IgD-negative memory B cell (primary cell): ENCODE measurements at regions not wholly inside any gene's neighbourhood (a gene's known extent, or its start where the extent isn't known, plus 50 kb on each side); places are given as distances from the start of the nearest gene placed in this dataset.

ENCODE experiments used
- H3K27ac Mint-ChIP-seq, 3 donors: one replicate each; pipeline ENCODE4 v1.8.0; 2020 to 2022; ENCODE audit warnings: mild to moderate bottlenecking in 3 of 3, mixed read lengths in 3 of 3, moderate library complexity in 1 of 3
- H3K27me3 Mint-ChIP-seq: one replicate; pipeline ENCODE4 v1.8.0; 2021; ENCODE audit warnings: mixed read lengths
- H3K36me3 Mint-ChIP-seq: one replicate; pipeline ENCODE4 v1.8.0; 2020; ENCODE audit warnings: mild to moderate bottlenecking, mixed read lengths
- H3K4me1 Mint-ChIP-seq, 3 donors: one replicate each; pipeline ENCODE4 v1.8.0; 2020 to 2022; ENCODE audit warnings: mixed read lengths in 3 of 3, mild to moderate bottlenecking in 1 of 3
- H3K4me3 Mint-ChIP-seq, 4 donors: one replicate each; pipeline ENCODE4 v1.8.0; 2020 to 2022; ENCODE audit warnings: mild to moderate bottlenecking in 4 of 4, mixed read lengths in 4 of 4, moderate library complexity in 3 of 4
- H3K9me3 Mint-ChIP-seq, 3 donors: one replicate each; pipeline ENCODE4 v1.8.0; 2020 to 2021; ENCODE audit warnings: mixed read lengths in 3 of 3, mild to moderate bottlenecking in 1 of 3

DNA sequence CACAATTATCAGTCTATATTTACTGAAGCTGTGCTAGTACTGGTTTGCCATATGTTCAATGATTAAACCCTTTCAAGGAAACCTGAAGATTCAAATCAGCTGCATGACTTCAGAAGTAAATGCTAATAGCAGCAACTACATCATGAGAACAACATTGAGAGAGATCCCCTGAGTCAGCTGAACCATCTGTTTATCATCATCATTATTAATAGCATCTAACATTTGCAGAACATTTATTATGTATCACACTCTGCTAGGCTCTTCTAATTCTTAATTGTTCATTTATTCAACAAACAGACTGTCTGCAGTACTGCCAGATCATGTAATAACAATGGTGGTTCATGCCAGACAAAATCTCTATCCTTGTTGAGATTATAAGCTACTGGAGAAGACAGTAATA, 157.4 kb downstream of the KLHL28 start:
- no peak overlapping the region for H3K27ac Mint-ChIP-seq
- H3K27me3 Mint-ChIP-seq, result peaks cover 3% of the 10 kb centered on the region
- H3K36me3 Mint-ChIP-seq, result no peaks in the 10 kb centered on the region
- no peaks in the 10 kb centered on the region for H3K9me3 Mint-ChIP-seq
- no peaks in the 10 kb centered on the region for H3K4me1 Mint-ChIP-seq
- no peak overlapping the region for H3K4me3 Mint-ChIP-seq

DNA sequence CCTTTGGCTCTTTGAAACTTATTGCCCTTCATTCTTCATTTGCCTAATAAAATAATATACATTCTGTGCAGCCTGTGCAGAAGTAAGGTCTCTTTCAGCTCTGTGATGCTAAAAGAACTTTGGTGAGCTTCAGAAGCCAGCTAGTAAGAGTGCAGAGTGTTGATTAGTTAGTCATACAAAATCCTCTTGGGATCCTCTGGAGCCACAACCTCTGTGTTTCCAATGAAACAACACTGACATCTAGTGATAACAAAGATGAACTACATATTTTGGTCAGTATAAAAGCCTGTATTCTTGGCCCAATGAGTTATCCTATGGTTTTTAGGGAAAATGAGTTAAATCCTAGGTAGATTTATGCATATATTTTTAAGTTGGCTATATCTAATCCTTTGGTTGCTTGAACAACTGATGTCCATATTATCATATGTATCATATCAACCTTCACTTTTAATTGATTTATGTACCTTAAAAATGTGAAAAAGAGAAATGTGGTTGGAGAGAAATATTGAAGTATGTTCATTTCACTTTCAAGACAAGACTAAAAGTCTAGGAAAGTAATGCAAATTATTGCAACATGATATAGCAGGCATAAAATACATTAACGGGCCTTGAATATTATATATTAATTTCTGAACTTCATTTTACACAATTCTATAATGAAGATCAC, 158.4 kb downstream of the KLHL28 start:
- Mint-ChIP-seq H3K27ac (no peak overlapping the region), H3K9me3 (peaks cover 0 to 4% (median 3%) of the 10 kb centered on the region in 3 donors)

DNA sequence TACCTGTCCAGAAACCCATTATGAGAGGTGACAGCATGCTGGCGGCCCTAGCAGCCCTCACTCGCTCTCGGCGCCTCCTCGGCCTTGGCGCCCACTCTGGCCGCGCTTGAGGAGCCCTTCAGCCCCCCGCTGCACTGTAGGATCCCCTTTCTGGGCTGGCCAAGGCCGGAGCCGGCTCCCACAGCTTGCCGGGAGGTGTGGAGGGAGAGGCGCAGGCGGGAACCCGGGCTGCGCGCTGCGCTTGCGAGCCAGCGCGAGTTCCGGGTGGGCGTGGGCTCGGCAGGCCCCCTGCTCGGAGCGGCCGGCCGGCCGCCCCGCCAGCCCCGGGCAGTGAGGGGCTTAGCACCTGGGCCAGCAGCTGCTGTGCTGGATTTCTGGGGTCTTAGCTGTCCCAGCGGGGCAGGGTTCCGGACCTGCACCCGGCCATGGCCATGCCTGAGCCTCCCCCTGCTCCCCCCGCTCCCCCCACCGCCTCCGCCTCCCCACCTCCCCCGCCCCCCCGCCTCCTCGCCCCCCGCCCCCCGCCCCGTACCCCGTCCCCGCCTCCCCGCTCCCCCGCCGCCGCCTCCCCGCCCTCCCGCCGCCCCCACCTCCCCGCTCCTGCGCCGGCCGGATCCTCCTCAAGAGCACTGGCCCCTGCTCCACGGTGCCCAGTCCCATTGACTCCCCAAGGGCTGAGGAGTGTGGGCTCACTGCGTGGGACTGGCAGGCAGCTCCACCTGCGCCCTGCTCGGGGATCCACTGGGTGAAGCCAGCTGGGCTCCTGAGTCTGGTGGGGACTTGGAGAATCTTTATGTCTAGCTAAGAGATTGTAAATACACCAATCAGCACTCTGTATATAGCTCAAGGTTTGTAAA, 163.1 kb downstream of the KLHL28 start:
- Mint-ChIP-seq H3K36me3 (no peaks in the 10 kb centered on the region), H3K4me1 (no peaks in the 10 kb centered on the region), H3K9me3 (peaks cover 0 to 4% (median 3%) of the 10 kb centered on the region in 3 donors), H3K4me3 (no peak overlapping the region), H3K27ac (no peak overlapping the region), H3K27me3 (peaks cover 3% of the 10 kb centered on the region)

More for the DNA sequence above, 158.4 kb downstream of the KLHL28 start:
- Mint-ChIP-seq H3K4me1 (no peaks in the 10 kb centered on the region), H3K4me3 (no peak overlapping the region), H3K36me3 (no peaks in the 10 kb centered on the region), H3K27me3 (peaks cover 3% of the 10 kb centered on the region)

DNA sequence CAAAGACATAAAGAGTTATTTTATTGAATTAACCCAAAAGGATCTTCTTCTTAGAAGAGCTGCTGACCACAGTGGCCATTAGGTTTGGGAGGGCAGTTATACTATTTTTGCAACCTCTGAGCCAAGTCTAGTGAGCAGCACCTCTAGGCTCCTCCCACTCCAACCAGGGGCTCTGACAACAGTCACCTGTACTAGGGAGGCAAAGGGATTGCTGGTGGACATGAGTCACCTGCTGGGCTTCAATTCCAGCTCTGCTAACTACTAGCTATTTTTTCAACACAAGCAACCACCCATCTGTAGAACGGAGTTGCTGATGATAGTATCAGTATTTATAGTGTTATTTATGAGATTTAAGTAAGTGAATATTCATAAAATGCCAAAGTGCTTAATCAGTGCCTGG, 166.0 kb downstream of the KLHL28 start:
- Mint-ChIP-seq H3K36me3 (no peaks in the 10 kb centered on the region), H3K4me1 (no peaks in the 10 kb centered on the region), H3K9me3 (peaks cover 0 to 4% (median 3%) of the 10 kb centered on the region in 3 donors), H3K27ac (no peak overlapping the region), H3K4me3 (no peak overlapping the region), H3K27me3 (peaks cover 3% of the 10 kb centered on the region)

DNA sequence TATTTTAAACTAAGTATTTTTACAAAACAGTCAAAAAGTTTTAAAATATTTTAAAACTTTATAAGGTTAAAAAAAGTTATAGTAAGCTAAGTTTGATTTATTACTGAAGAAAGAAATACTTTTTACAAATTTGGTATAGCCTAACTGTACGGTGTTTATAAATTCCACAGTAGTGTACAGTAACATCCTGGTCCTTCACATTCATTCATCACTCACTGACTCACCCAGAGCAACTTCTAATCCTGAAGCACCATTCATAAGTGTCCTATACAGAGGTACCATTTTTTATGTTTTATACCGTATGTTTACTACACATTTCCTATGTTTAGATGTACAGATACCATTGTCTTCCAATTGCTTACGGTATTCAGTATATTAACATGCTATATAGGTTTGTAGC, 170.0 kb downstream of the KLHL28 start:
- Mint-ChIP-seq H3K36me3 (no peaks in the 10 kb centered on the region), H3K9me3 (no peaks in the 10 kb centered on the region), H3K27me3 (no peaks in the 10 kb centered on the region), H3K4me1 (no peaks in the 10 kb centered on the region), H3K4me3 (no peak overlapping the region), H3K27ac (no peak overlapping the region)

DNA sequence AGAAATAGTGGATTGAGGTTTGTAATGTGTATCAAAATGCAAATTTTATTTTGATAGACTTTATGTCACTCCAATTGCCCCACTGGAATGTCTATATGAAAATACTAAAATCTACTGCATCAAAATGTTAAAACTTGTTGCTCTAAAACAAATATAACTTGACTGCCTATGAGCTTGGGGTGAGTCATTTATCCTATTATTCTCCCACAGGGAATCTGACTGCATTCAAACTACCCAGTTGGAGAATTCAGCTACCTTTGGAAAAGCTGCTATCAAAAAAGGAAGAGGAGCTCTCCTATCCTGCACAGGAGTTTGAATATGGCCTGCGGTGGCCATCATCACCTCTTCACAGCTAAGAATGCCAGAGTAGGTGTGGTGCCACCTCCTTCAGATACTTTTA, 173.1 kb downstream of the KLHL28 start:
- Mint-ChIP-seq H3K27ac (no peak overlapping the region), H3K4me3 (no peak overlapping the region), H3K9me3 (no peaks in the 10 kb centered on the region), H3K4me1 (no peaks in the 10 kb centered on the region), H3K36me3 (no peaks in the 10 kb centered on the region), H3K27me3 (no peaks in the 10 kb centered on the region)

DNA sequence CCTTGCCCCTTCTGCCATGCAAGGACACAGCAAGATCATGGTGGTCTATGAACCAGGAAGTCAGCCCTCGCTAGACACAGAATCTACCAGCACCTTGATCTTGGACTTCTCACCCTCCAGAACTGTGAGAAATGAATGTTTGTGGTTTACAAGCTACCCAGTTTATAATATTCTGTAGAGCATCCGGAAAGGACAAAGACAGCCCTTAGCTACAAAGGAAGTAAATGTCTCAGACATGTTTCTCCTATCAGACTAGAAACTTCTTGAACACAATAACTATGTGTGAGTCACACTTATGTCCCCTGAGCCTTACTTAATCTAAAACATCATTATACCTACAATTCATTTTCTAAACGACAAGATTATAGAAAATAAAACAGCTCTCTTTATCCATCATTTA, 176.7 kb downstream of the KLHL28 start:
- Mint-ChIP-seq H3K9me3 (no peaks in the 10 kb centered on the region), H3K27ac (no peak overlapping the region), H3K4me3 (no peak overlapping the region), H3K4me1 (no peaks in the 10 kb centered on the region), H3K36me3 (no peaks in the 10 kb centered on the region), H3K27me3 (no peaks in the 10 kb centered on the region)

DNA sequence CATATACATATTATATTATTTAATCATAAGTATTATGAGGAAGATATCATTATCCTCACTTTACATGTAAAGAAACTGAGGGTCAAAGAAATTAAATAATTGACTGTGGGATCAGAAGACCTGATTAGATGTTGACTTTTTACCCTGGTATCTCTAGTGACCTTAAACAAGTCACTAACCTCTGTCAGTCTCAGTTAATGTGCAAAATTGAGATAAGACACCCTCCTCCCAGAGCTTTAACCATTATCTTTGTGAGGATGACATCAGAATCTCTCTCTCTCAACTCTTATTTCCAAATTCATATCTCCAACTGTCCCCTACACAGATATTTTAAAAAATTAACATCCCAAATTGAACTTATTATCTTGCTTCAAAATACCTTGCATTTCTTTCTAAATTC, 177.8 kb downstream of the KLHL28 start:
- no peak overlapping the region for H3K27ac Mint-ChIP-seq
- no peaks in the 10 kb centered on the region for H3K27me3 Mint-ChIP-seq
- no peak overlapping the region for H3K4me3 Mint-ChIP-seq
- H3K36me3 Mint-ChIP-seq, result no peaks in the 10 kb centered on the region
- H3K9me3 Mint-ChIP-seq, result no peaks in the 10 kb centered on the region
- no peaks in the 10 kb centered on the region for H3K4me1 Mint-ChIP-seq

DNA sequence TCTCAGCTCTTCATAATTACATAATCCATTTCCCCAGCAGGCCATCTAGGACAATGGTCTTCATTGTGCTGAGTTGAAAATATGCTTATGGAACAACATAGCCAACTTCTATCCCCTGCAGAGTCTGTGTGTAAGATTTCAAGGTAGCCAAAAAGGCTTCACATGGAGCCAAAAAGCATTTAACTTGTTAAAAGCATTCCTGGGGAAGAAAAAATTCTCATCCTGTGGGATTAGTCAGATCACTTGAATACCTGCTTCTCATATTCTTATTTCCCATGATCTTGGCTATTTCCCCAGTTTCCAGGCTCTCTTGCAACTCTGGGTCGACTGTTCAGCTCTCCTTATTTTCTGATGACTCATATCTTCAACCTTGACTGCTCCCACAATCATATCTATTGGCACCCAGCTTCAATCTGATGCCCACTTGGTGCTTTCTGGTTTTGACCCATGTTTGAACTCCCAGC, 178.9 kb downstream of the KLHL28 start:
- H3K27me3 Mint-ChIP-seq, result no peaks in the 10 kb centered on the region
- no peaks in the 10 kb centered on the region for H3K36me3 Mint-ChIP-seq
- H3K4me1 Mint-ChIP-seq, result no peaks in the 10 kb centered on the region
- H3K4me3 Mint-ChIP-seq, result no peak overlapping the region
- no peaks in the 10 kb centered on the region for H3K9me3 Mint-ChIP-seq
- H3K27ac Mint-ChIP-seq, result no peak overlapping the region

DNA sequence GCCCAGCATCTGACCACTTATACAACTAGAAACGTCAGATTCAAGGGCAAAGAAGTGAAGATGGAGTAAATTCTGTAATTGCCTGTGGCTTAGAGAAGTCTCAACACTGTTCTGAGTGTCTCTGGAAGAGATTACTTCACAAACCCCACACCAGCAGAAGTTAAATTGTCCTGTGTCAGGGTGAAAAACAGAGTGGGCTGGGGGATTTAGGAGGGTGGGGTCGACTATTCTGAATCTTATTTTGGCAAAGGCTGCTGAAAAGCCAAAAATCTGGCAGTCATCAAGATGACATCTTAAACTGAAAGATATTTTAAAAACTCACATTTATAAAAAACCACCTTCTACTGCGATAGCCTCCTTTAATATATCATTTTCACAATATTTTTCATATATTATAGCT, 180.8 kb downstream of the KLHL28 start:
- H3K4me3 Mint-ChIP-seq, result no peak overlapping the region
- no peaks in the 10 kb centered on the region for H3K4me1 Mint-ChIP-seq
- H3K27me3 Mint-ChIP-seq, result no peaks in the 10 kb centered on the region
- no peaks in the 10 kb centered on the region for H3K36me3 Mint-ChIP-seq
- H3K27ac Mint-ChIP-seq, result no peak overlapping the region
- H3K9me3 Mint-ChIP-seq, result no peaks in the 10 kb centered on the region

DNA sequence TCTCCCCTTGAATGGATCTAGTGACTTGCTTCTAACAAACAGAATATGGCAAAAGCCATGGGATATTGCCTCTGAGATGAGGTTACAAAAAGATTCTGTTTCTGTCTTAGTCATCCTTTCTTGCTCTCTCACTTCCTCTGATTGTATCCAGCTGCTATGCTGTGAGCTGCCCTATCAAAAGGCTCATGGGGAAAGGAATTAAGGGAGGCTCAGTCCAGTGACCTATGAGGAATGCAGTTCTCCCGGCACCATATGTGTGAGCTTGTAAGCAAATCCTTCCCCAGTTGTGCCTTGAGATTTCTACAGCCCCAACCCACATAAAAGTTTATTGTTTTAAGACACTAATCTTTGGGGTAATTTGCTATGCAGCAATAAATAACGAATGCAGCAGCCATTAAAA, 183.1 kb downstream of the KLHL28 start:
- Mint-ChIP-seq H3K36me3 (no peaks in the 10 kb centered on the region), H3K4me3 (no peak overlapping the region), H3K27me3 (no peaks in the 10 kb centered on the region), H3K27ac (no peak overlapping the region), H3K9me3 (no peaks in the 10 kb centered on the region), H3K4me1 (no peaks in the 10 kb centered on the region)

DNA sequence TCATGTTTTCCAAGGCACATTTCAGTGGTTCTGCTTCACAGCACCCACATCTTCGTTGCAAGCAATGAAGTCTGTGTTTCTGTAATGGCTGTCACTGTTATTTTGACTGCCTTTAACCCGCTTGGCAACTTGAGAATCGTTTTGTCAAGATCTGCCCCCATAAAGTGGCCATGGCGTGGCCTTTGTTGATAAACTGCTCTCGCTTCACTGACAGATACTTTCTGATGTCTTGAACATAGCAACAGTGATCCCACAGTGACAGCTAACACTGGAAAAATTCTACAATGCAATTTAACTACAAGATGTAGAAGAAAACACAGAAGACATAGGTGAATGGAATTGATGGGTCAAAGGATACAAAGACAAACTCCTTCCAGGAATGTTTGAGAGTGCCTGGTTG, 184.2 kb downstream of the KLHL28 start:
- no peak overlapping the region for H3K4me3 Mint-ChIP-seq
- no peak overlapping the region for H3K27ac Mint-ChIP-seq
- peaks cover 0 to 3% (median 0%) of the 10 kb centered on the region in 3 donors for H3K9me3 Mint-ChIP-seq
- H3K27me3 Mint-ChIP-seq, result no peaks in the 10 kb centered on the region
- no peaks in the 10 kb centered on the region for H3K4me1 Mint-ChIP-seq
- H3K36me3 Mint-ChIP-seq, result no peaks in the 10 kb centered on the region

DNA sequence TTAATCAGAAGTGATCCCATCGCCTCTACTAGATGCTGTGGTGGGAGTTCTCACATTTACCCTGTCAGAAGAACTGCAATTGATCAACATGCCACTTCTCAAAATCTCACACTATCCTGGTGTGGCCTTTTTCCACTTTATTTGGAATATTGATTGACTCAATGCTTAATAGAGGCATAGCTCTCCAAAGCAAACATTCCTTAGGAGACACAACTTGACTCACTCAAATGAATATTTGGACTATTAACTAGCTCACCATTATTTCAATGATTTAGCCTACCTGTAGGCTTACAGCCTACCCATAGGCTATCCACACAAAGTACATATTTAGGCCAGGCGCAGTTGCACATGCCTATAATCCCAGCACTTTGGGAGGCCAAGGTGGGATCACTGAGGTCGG, 186.5 kb downstream of the KLHL28 start:
- Mint-ChIP-seq H3K27me3 (no peaks in the 10 kb centered on the region), H3K4me3 (no peak overlapping the region), H3K9me3 (peaks cover 0 to 3% (median 1%) of the 10 kb centered on the region in 3 donors), H3K36me3 (no peaks in the 10 kb centered on the region), H3K4me1 (no peaks in the 10 kb centered on the region), H3K27ac (no peak overlapping the region)

DNA sequence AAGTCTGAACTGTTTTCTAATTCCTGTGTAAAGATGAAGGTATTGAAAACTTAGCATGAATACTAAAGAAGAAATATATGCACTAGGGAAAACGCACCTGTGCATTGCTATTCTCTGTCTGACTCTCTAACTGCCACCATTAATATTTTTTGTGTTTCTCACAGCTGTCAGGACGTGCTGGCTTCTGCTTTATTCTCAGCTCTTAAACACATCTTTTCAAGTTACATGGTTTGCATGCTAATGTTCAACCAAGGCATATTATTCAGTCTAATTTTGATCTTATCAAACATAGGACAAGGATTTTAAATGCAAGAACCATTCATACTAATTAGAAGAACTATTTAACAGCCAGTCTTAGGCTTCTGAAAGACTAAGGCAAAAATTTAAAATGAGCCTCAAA, 187.4 kb downstream of the KLHL28 start:
- H3K36me3 Mint-ChIP-seq, result no peaks in the 10 kb centered on the region
- H3K4me3 Mint-ChIP-seq, result no peak overlapping the region
- H3K27me3 Mint-ChIP-seq, result no peaks in the 10 kb centered on the region
- no peaks in the 10 kb centered on the region for H3K4me1 Mint-ChIP-seq
- H3K9me3 Mint-ChIP-seq, result peaks cover 0 to 3% (median 1%) of the 10 kb centered on the region in 3 donors
- H3K27ac Mint-ChIP-seq, result no peak overlapping the region

DNA sequence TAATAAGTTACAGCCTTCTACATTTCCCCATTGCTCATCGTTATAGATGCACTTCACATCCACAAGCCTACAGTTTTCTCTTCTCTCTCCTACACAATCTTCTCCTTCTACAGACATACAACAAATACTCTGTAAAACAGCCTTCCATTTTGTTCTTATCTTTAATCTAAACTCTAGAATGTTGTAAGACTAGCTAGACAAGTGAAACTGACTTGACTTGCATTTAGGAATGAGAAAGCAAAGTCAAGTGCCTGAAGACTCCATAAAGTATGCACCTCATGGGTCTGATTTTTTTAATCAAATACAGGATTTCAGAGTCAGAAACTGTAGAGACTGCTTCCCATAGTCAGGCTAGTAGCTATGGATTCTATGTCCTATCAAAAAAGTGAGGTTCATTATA, 190.3 kb downstream of the KLHL28 start:
- Mint-ChIP-seq H3K4me1 (no peaks in the 10 kb centered on the region), H3K36me3 (no peaks in the 10 kb centered on the region), H3K27ac (no peak overlapping the region), H3K9me3 (peaks cover 0 to 3% (median 1%) of the 10 kb centered on the region in 3 donors), H3K4me3 (no peak overlapping the region), H3K27me3 (no peaks in the 10 kb centered on the region)

DNA sequence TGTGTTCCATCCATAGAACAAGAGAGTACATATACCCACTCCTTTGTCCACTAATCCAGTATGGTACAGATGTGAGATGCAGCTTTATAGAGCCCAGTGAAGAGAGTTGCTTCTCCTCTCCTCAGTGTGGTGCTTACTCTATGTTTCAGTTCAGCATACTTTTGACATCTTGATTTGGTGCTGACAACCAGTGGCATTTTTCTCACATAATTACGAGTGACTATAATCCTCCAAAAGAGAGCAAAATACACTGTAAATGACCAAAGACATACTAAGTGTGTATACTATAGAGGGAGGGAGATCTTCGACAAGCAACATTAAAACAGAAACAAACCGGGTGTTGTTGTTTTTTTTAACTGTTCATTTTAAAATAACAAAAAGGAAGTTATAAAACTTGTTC, 191.5 kb downstream of the KLHL28 start:
- H3K9me3 Mint-ChIP-seq, result peaks cover 0 to 3% (median 1%) of the 10 kb centered on the region in 3 donors
- no peak overlapping the region for H3K4me3 Mint-ChIP-seq
- no peaks in the 10 kb centered on the region for H3K36me3 Mint-ChIP-seq
- H3K27ac Mint-ChIP-seq, result no peak overlapping the region
- H3K27me3 Mint-ChIP-seq, result no peaks in the 10 kb centered on the region
- no peaks in the 10 kb centered on the region for H3K4me1 Mint-ChIP-seq
